Rectal smooth muscle tissue (tissue), 1 donor: ENCODE measurements at regions not wholly inside any gene's neighbourhood (a gene's known extent, or its start where the extent isn't known, plus 50 kb on each side); places are given as distances from the start of the nearest gene placed in this dataset.

ENCODE experiments used
- H3K27ac ChIP-seq: one replicate; pipeline ENCODE4 v1.7.0; 2013; ENCODE audit warnings: low read depth, low read length, inconsistent platforms
- H3K27me3 ChIP-seq: one replicate; pipeline ENCODE4 v1.7.0; 2013; ENCODE audit warnings: low read length; ENCODE audit not compliant: control insufficient read depth, insufficient read depth
- H3K36me3 ChIP-seq: one replicate; pipeline ENCODE4 v1.7.0; 2013; ENCODE audit warnings: low read length; ENCODE audit not compliant: control insufficient read depth, insufficient read depth
- H3K4me1 ChIP-seq: one replicate; pipeline ENCODE4 v1.7.0; 2013; ENCODE audit warnings: low read length; ENCODE audit not compliant: control insufficient read depth, insufficient read depth
- H3K4me3 ChIP-seq: one replicate; pipeline ENCODE4 v1.7.0; 2013; ENCODE audit warnings: low read length
- H3K9ac ChIP-seq: one replicate; pipeline ENCODE4 v1.7.0; 2013; ENCODE audit warnings: low read length

DNA sequence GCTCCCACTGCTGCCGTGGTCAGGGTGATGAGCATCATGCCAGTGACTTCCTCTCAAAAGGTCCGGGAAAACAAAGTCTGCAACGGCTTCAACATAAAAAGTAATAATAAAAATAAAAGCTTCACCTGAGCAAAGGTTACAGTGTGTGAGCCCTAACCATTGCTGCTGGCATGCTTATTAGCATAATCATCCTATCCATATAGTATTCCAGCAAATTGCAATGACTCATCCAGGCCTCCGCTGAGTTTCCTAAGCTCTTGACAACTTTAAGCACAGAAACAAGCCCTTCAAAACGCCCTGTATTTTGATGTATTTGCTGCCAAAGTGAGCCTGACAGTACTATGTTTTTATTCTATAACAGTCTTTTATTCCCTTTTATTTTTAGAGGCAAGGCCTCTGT, 100.5 kb downstream of the AASDH start:
- Histone ChIP-seq H3K4me3 (no peak overlapping the region), H3K27me3 (no peaks in the 10 kb centered on the region), H3K4me1 (no peaks in the 10 kb centered on the region), H3K36me3 (no peaks in the 10 kb centered on the region), H3K27ac (no peak overlapping the region), H3K9ac (no peak overlapping the region)

DNA sequence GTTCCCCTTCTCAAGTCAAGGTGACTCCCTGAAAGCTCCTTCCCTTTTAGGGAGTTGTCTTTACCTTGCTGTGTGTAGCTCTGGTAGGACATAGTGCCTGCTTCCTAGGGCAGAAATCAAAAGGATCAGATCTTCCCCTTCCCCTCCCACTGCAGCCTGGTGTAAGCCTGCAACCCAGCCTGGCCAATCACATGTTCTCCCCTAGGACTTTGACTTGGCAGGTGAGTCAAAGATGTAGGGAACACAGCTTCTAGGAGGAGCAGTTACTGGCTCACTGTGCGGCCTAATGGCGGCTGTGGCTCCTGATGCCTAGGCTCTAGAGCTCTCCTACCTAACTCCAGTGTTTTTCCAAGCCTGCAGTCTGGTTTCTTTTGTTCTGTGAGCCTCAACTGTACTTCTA, 103.9 kb downstream of the AASDH start:
- H3K27ac ChIP-seq, result no peak overlapping the region
- H3K36me3 ChIP-seq, result no peaks in the 10 kb centered on the region
- H3K4me3 ChIP-seq, result no peak overlapping the region
- no peaks in the 10 kb centered on the region for H3K27me3 ChIP-seq
- no peaks in the 10 kb centered on the region for H3K4me1 ChIP-seq
- no peak overlapping the region for H3K9ac ChIP-seq

DNA sequence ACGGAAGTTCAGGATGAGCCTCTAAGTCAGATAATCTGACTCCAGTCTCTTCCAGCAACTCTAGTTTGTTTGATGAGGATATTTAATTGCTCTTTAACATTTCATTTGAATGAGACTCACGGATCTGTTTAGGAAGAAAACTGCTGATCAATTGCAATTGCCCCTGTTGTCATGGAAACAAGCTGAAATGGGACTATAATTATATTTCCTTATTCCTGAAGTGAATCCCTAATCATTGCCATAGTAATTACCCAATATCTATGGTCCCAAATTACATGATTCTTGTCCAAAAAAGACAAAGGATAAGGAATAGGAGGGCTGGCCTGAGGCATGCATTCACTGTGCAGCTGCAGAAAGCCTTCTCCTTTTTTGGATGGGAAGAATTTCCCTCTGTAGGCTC, 105.3 kb downstream of the AASDH start:
- H3K36me3 ChIP-seq, result no peaks in the 10 kb centered on the region
- no peak overlapping the region for H3K4me3 ChIP-seq
- no peaks in the 10 kb centered on the region for H3K27me3 ChIP-seq
- no peaks in the 10 kb centered on the region for H3K4me1 ChIP-seq
- H3K9ac ChIP-seq, result no peak overlapping the region
- H3K27ac ChIP-seq, result no peak overlapping the region

DNA sequence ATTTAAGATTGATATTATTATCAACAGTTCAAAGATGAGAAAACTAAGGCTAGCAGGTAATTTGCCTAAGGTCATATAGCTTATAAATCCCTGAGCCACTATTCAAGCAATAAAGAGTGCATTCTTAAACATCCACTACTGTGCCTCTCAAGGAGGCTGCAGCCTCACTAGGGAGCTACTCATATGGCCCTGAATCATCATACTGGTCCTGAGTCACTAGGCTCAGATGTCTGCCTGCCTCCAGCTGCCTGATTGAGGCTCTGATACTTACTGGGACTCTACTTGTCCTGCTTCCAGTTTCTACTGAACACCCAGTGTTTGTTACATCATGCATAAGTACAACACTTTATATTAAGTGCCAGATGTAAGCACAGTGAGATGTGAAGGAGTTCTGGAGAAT, 110.7 kb downstream of the AASDH start:
- H3K27me3 ChIP-seq, result no peaks in the 10 kb centered on the region
- no peak overlapping the region for H3K9ac ChIP-seq

DNA sequence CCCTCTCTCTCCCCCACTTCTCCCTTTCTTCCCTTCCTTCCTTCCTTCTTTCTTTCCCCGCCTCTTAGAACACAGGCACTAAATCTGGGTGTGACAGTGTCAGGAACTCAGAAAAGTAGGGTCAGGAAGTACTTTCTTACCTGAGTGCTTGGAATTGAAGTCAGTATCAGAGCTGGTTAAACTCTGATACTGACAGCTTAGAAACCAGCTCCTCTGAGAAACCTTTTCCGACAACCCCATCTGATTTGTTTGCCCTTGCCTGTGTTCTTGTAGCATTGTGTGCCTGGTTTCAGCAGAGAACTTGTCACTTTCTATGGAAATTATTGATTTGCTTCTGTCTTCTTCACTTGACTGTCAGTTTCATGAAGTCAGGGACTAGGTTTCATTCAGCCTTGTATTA, 113.9 kb downstream of the AASDH start:
- Histone ChIP-seq H3K36me3 (no peaks in the 10 kb centered on the region), H3K9ac (no peak overlapping the region), H3K4me1 (no peaks in the 10 kb centered on the region), H3K27me3 (no peaks in the 10 kb centered on the region), H3K27ac (no peak overlapping the region), H3K4me3 (no peak overlapping the region)

More for the DNA sequence above, 110.7 kb downstream of the AASDH start:
- Histone ChIP-seq H3K4me1 (no peaks in the 10 kb centered on the region), H3K27ac (no peak overlapping the region), H3K4me3 (no peak overlapping the region), H3K36me3 (no peaks in the 10 kb centered on the region)

DNA sequence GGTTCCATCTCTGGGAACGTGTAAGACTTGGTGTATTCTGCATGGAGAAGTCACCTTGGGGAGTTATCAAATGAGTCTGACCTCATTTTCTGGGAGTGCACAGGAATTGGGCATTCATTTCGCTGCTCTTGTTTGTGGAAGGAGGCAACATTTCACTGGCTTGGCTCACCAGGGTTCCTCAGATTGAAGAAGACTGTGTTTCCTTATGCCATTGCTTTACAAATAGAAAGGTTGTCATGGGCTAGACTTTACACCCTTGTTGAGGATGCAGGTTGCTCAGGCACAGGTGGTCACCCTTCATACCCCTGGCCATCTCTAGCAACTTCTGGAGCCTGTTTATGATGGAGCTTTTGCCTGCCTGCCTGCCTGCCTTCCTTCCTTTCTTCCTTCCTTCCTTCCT, 114.4 kb downstream of the AASDH start:
- H3K27me3 ChIP-seq, result no peaks in the 10 kb centered on the region
- H3K4me1 ChIP-seq, result no peaks in the 10 kb centered on the region
- H3K9ac ChIP-seq, result no peak overlapping the region
- peak overlapping the region; percentile 51 for H3K4me3 ChIP-seq
- no peak overlapping the region for H3K27ac ChIP-seq
- H3K36me3 ChIP-seq, result no peaks in the 10 kb centered on the region

DNA sequence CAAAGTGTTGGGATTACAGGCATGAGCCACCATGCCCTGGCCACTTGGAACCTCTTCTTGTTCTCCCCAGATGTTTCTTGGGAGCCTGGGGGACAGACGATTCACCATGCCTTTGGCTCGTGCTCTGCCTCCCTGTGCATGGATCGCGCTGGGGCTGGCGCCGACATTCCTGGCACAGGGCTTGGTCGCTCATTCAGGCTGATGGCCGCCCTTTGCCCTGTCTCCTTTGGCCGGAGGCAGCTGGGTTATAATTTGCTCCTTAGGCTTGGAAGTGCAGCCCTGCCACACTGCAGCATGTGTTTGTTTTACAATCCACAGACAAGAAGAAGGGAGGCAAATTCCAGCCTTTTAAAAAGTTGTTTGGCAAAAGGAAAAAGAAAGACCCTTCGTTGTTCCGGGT, 115.3 kb downstream of the AASDH start:
- Histone ChIP-seq H3K9ac (no peak overlapping the region), H3K27me3 (no peaks in the 10 kb centered on the region), H3K36me3 (no peaks in the 10 kb centered on the region), H3K4me3 (peak overlapping the region; percentile 51), H3K4me1 (no peaks in the 10 kb centered on the region), H3K27ac (no peak overlapping the region)

DNA sequence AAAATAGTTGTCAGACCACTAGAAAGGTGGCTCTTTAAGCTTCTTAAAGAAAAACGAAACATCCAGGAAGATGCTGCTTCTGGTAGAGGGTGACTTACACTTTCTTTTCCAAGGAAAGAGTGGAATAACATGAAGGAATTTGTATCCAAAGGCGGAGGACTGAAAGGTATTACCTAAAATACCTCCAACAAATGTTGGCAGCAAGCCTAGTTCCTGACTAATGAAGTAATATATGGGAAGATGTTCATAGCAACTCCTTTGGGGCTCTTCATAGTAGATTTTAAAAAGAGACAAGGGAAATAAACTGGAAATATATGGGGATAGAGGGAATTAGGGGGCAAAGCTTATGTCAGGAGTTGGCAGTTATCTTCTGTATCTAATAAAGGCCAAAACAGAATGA, 116.2 kb downstream of the AASDH start:
- H3K27ac ChIP-seq, result no peak overlapping the region
- H3K36me3 ChIP-seq, result no peaks in the 10 kb centered on the region
- no peaks in the 10 kb centered on the region for H3K27me3 ChIP-seq
- no peak overlapping the region for H3K9ac ChIP-seq
- no peak overlapping the region for H3K4me3 ChIP-seq
- H3K4me1 ChIP-seq, result no peaks in the 10 kb centered on the region

DNA sequence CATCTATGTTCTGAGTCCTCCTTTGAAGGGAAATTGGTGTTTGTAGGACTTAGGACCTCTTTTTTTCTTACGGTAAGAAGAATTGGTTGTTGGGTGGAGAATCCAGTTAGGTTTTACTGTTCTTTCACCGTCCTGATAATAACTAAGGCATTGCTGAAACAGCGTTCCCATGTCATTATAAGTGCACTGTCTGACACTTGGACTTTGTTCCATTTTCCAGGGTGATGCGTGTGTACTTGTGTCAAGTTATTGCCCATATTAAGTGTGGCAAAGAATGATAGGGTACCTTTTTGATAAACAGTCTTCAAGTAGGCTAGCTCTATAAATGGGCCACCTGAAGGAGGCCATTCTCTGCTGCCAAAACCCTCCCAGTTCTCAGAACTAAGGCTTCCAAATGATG, 119.7 kb downstream of the AASDH start:
- Histone ChIP-seq H3K4me1 (no peaks in the 10 kb centered on the region), H3K4me3 (no peak overlapping the region), H3K36me3 (no peaks in the 10 kb centered on the region), H3K27ac (no peak overlapping the region), H3K9ac (no peak overlapping the region), H3K27me3 (no peaks in the 10 kb centered on the region)

DNA sequence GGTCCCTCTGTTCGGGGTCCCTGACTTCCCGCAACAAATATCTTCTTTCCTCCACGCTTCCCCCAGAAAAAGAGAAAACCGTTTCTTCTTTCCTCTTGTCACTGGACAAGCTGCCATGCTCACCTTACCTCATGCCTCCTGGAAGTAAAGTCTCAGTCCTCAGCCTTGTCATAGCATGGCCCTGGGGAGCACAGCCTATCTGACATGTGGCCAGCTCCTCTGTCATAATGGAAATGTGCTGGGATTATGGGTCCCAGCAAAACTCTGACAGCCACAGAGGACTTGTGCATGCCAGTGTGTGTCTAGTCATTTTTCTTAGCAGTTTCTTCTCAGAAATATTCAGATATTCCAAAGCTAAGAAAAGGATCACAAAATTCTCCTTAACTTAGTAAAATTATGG, 122.4 kb downstream of the AASDH start:
- Histone ChIP-seq H3K4me3 (no peak overlapping the region), H3K9ac (no peak overlapping the region), H3K4me1 (no peaks in the 10 kb centered on the region), H3K36me3 (no peaks in the 10 kb centered on the region), H3K27ac (no peak overlapping the region), H3K27me3 (no peaks in the 10 kb centered on the region)

DNA sequence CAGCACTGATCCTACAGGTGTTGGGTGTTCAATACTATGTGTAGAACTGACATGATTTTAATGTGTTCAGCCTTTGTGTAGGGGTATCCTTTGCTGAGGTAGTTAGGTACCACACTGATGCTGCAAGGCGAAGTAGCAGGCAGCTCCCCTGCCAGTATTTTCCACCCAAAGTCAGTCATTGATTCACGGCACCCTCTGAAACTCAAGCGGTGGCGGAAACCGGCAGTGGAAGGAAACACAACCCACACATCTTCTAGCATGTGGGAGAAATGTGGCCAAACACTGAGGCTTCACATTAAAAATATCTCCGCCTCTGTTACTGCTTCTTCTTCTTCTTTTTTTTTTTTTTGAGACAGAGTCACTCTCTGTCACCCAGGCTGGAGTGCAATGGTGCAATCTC, 126.3 kb downstream of the AASDH start:
- Histone ChIP-seq H3K9ac (no peak overlapping the region), H3K4me1 (no peaks in the 10 kb centered on the region), H3K27me3 (no peaks in the 10 kb centered on the region), H3K36me3 (no peaks in the 10 kb centered on the region), H3K4me3 (no peak overlapping the region), H3K27ac (no peak overlapping the region)

DNA sequence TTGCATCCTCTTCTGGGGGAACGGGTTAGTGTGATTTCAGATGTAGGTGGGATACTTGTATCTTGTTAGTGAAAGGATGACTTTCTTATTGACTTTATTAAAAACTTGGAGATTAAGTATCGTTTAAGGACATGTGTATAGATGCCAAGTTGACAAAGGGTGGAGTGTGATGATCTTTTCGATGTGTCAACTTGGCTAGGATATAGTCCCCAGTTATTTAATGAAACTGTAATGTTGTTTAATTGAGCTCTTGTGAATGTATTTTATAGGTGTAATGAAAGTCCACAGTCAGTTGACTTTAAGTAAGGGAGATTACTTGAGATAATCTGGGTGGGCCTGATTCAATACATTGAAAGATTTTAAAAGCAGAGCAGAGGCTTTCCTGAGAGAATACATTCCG, 127.0 kb downstream of the AASDH start:
- H3K9ac ChIP-seq, result no peak overlapping the region
- no peaks in the 10 kb centered on the region for H3K27me3 ChIP-seq
- no peak overlapping the region for H3K4me3 ChIP-seq
- no peaks in the 10 kb centered on the region for H3K36me3 ChIP-seq
- H3K4me1 ChIP-seq, result no peaks in the 10 kb centered on the region
- no peak overlapping the region for H3K27ac ChIP-seq

DNA sequence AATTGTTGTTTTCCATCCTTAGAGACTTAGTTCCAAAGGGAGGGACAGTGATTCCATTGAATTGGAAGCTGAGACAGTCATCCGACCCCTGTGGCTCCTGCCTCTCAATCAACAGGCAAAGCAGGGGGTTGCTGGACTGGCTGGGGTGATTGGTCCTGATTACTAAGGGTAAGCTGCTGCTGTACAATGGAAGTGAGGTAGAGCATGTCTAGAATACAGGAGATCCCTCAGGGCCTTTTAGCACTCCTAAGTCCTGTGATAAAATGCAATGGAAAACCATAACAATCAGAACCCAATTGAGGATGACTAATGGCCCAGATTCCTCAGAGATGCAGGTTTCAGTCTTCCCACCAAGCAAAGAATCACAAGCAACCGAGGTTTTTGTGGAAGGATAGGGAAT, 127.6 kb downstream of the AASDH start:
- no peaks in the 10 kb centered on the region for H3K27me3 ChIP-seq
- no peak overlapping the region for H3K27ac ChIP-seq
- no peak overlapping the region for H3K4me3 ChIP-seq
- H3K4me1 ChIP-seq, result no peaks in the 10 kb centered on the region
- no peaks in the 10 kb centered on the region for H3K36me3 ChIP-seq
- H3K9ac ChIP-seq, result no peak overlapping the region

DNA sequence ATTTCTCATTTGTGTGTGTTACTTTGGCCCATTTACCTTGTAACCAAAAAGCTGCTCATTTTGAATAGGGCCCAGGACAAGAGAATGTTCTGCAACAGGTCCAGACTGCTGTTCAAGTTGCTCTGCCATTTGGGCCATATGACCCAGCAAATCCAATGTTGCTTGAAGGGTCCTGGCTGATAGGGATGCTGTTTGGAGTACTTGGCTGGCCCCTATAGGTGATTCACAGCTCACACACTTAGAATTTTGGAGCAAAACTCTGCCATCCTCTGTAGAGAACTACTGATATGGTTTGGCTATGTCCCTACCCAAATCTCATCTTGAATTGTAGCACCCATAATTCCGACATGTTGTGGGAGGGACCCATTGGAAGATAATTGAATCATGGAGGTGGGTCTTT, 131.5 kb downstream of the AASDH start:
- H3K36me3 ChIP-seq, result no peaks in the 10 kb centered on the region
- no peaks in the 10 kb centered on the region for H3K27me3 ChIP-seq
- no peak overlapping the region for H3K27ac ChIP-seq
- H3K4me1 ChIP-seq, result no peaks in the 10 kb centered on the region
- no peak overlapping the region for H3K4me3 ChIP-seq
- no peak overlapping the region for H3K9ac ChIP-seq
